Ishikawa (cell line): ENCODE measurements at regions not wholly inside any gene's neighbourhood (a gene's known extent, or its start where the extent isn't known, plus 50 kb on each side); places are given as distances from the start of the nearest gene placed in this dataset.

Experiments
- CEBPB ChIP-seq: IDR thresholded peaks from 2 replicates; pipeline ENCODE4 v1.6.1; 2012
- CREB1 ChIP-seq: IDR thresholded peaks from 2 replicates; pipeline ENCODE4 v1.6.1; 2012; ENCODE audit warnings: low read depth
- EGR1 ChIP-seq: IDR thresholded peaks from 2 replicates; pipeline ENCODE4 v1.6.1; 2012
- EP300 ChIP-seq: IDR thresholded peaks from 2 replicates; pipeline ENCODE4 v1.6.1; 2012; ENCODE audit warnings: borderline replicate concordance
- FOXM1 ChIP-seq: IDR thresholded peaks from 2 replicates; pipeline ENCODE4 v1.6.1; 2012; ENCODE audit warnings: low read depth, borderline replicate concordance
- MAX ChIP-seq: IDR thresholded peaks from 2 replicates; pipeline ENCODE4 v1.6.1; 2012
- NFIC ChIP-seq: IDR thresholded peaks from 2 replicates; pipeline ENCODE4 v1.6.1; 2012
- RAD21 ChIP-seq: IDR thresholded peaks from 2 replicates; pipeline ENCODE4 v1.6.1; 2012; ENCODE audit warnings: low read depth
- TAF1 ChIP-seq: IDR thresholded peaks from 2 replicates; pipeline ENCODE4 v1.6.1; 2012; ENCODE audit warnings: low read depth, mild to moderate bottlenecking
- TCF12 ChIP-seq: IDR thresholded peaks from 2 replicates; pipeline ENCODE4 v1.6.1; 2012; ENCODE audit warnings: low read depth
- TEAD4 ChIP-seq: IDR thresholded peaks from 2 replicates; pipeline ENCODE4 v1.6.1; 2012
- YY1 ChIP-seq: IDR thresholded peaks from 2 replicates; pipeline ENCODE4 v1.6.1; 2012; ENCODE audit warnings: low read depth
- ZBTB7A ChIP-seq: IDR thresholded peaks from 2 replicates; pipeline ENCODE4 v1.6.1; 2012; ENCODE audit warnings: low read depth
- TF ChIP-seq, protein P1 (sequence below): IDR thresholded peaks from 2 replicates; pipeline ENCODE4 v1.6.1; 2012; ENCODE audit warnings: low read depth, mild to moderate bottlenecking

DNA sequence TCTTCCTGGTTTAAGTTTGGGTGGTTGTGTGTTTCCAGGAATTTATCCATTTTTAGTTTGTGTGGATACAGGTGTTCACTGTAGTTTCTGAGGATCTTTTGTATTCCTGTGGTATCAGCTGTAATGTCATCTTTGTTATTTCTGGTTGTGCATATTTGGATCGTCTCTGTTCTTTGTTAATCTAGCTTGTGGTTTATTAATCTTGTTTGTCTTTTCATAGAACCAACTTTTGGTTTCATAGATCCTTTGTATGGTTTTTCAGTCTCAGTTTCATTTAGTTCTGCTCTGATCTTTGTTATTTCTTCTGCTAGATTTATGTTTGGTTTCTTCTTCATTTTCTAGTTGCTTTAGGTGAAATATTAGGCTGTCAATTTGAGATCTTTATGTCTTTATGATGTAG is 202.4 kb upstream of the ZSWIM2 start:
- TF ChIP-seq, protein P1, sequence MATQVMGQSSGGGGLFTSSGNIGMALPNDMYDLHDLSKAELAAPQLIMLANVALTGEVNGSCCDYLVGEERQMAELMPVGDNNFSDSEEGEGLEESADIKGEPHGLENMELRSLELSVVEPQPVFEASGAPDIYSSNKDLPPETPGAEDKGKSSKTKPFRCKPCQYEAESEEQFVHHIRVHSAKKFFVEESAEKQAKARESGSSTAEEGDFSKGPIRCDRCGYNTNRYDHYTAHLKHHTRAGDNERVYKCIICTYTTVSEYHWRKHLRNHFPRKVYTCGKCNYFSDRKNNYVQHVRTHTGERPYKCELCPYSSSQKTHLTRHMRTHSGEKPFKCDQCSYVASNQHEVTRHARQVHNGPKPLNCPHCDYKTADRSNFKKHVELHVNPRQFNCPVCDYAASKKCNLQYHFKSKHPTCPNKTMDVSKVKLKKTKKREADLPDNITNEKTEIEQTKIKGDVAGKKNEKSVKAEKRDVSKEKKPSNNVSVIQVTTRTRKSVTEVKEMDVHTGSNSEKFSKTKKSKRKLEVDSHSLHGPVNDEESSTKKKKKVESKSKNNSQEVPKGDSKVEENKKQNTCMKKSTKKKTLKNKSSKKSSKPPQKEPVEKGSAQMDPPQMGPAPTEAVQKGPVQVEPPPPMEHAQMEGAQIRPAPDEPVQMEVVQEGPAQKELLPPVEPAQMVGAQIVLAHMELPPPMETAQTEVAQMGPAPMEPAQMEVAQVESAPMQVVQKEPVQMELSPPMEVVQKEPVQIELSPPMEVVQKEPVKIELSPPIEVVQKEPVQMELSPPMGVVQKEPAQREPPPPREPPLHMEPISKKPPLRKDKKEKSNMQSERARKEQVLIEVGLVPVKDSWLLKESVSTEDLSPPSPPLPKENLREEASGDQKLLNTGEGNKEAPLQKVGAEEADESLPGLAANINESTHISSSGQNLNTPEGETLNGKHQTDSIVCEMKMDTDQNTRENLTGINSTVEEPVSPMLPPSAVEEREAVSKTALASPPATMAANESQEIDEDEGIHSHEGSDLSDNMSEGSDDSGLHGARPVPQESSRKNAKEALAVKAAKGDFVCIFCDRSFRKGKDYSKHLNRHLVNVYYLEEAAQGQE: no peak
- TF ChIP-seq FOXM1 (no peak), ZBTB7A (no peak), TAF1 (no peak), MAX (no peak), TCF12 (no peak), RAD21 (no peak), CREB1 (no peak), EP300 (no peak), EGR1 (no peak), YY1 (no peak), CEBPB (no peak), TEAD4 (no peak), NFIC (no peak)
